Stimulated activated CD4-positive, alpha-beta T cell treated with anti-CD3 and anti-CD28 coated beads, Interleukin-4, amount 100 ng/mL, for 24 hours (primary cell): ENCODE measurements at regions not wholly inside any gene's neighbourhood (a gene's known extent, or its start where the extent isn't known, plus 50 kb on each side); places are given as distances from the start of the nearest gene placed in this dataset.
"Not testable (repeated sequence)": the region's sequence is repeated elsewhere in the genome, so short reads cannot be mapped to it uniquely, and the experiment has no call there.

ENCODE experiments used
- DNase-seq: peaks from one replicate; pipeline ENCODE4 v3.0.0-alpha.2; 2020

- DNase-seq: no peak
Observed at GRCh38 chr9:93900971-93901861, 53.9 kb downstream of the BARX1 start.

GRCh38 chr9:93900436-93900819 is 54.7 kb downstream of the BARX1 start:
- no peak for DNase-seq

GRCh38 chr9:93899609-93900435 is 55.3 kb downstream of the BARX1 start:
- DNase-seq: no peak

- DNase-seq: no peak
Observed at GRCh38 chr9:93898502-93899426, 56.4 kb downstream of the BARX1 start.

GRCh38 chr9:93898026-93898425 is 57.1 kb downstream of the BARX1 start:
- DNase-seq: no peak

GRCh38 chr9:93897075-93897970 is 57.8 kb downstream of the BARX1 start:
- DNase-seq: no peak

GRCh38 chr9:93896496-93897033 is 58.6 kb downstream of the BARX1 start:
- DNase-seq: no peak

GRCh38 chr9:93896093-93896492 is 59.1 kb downstream of the BARX1 start:
- no peak for DNase-seq

GRCh38 chr9:93895535-93895934 is 59.6 kb downstream of the BARX1 start:
- no peak for DNase-seq

GRCh38 chr9:93894691-93895079 is 60.5 kb downstream of the BARX1 start:
- no peak for DNase-seq

- DNase-seq: no peak
Observed at GRCh38 chr9:93893899-93894690, 61.1 kb downstream of the BARX1 start.

GRCh38 chr9:93893194-93893593 is 62.0 kb downstream of the BARX1 start:
- DNase-seq: no peak

GRCh38 chr9:93892748-93893147 is 62.4 kb downstream of the BARX1 start:
- DNase-seq: no peak

- no peak for DNase-seq
Observed at GRCh38 chr9:93891549-93892310, 63.4 kb downstream of the BARX1 start.

GRCh38 chr9:93891050-93891449 is 64.1 kb downstream of the BARX1 start:
- no peak for DNase-seq

- DNase-seq: no peak
Observed at GRCh38 chr9:93890436-93890935, 64.7 kb downstream of the BARX1 start.

GRCh38 chr9:93886911-93887310 is 68.2 kb downstream of the BARX1 start:
- DNase-seq: no peak

GRCh38 chr9:93884808-93885207 is 70.3 kb downstream of the BARX1 start:
- DNase-seq: no peak

- DNase-seq: not testable (repeated sequence)
Observed at GRCh38 chr9:93879662-93880407, 75.3 kb downstream of the BARX1 start.
